GM21526 (cell line): ENCODE measurements at regions not wholly inside any gene's neighbourhood (a gene's known extent, or its start where the extent isn't known, plus 50 kb on each side); places are given as distances from the start of the nearest gene placed in this dataset.

ENCODE experiments used
- ATAC-seq: cut with Tn5 transposase; IDR thresholded peaks from one replicate; pipeline ENCODE4 v1.9.1; 2021; ENCODE audit warnings: moderate library complexity; ENCODE audit not compliant: unreplicated experiment, low FRiP score

- no peak for ATAC-seq
Observed at GRCh38 chr13:111394211-111394922, 73.9 kb downstream of the TEX29 start.

GRCh38 chr13:111395511-111396393 lies 75.3 kb downstream of the TEX29 start:
- no peak for ATAC-seq

- no peak for ATAC-seq
Observed at GRCh38 chr13:111396457-111396856, 76.0 kb downstream of the TEX29 start.

GRCh38 chr13:111397202-111397880 lies 76.9 kb downstream of the TEX29 start:
- ATAC-seq = no peak

- ATAC-seq = no peak
Observed at GRCh38 chr13:111398196-111398595, 77.8 kb downstream of the TEX29 start.

- ATAC-seq = no peak
Observed at GRCh38 chr13:111398715-111399299, 78.4 kb downstream of the TEX29 start.

- ATAC-seq = no peak
Observed at GRCh38 chr13:111399334-111399733, 78.9 kb downstream of the TEX29 start.

- ATAC-seq = no peak
Observed at GRCh38 chr13:111399776-111400538, 79.5 kb downstream of the TEX29 start.

- no peak for ATAC-seq
Observed at GRCh38 chr13:111401151-111401550, 80.7 kb downstream of the TEX29 start.

- no peak for ATAC-seq
Observed at GRCh38 chr13:111401755-111402154, 81.3 kb downstream of the TEX29 start.

- no peak for ATAC-seq
Observed at GRCh38 chr13:111402441-111402840, 82.0 kb downstream of the TEX29 start.

- ATAC-seq = no peak
Observed at GRCh38 chr13:111403266-111403665, 82.8 kb downstream of the TEX29 start.

GRCh38 chr13:111404746-111405145 lies 84.3 kb downstream of the TEX29 start:
- ATAC-seq = no peak

GRCh38 chr13:111406636-111407035 lies 86.2 kb downstream of the TEX29 start:
- no peak for ATAC-seq

GRCh38 chr13:111407381-111408131 lies 87.1 kb downstream of the TEX29 start:
- no peak for ATAC-seq

- ATAC-seq = no peak
Observed at GRCh38 chr13:111409413-111409812, 89.0 kb downstream of the TEX29 start.

GRCh38 chr13:111410232-111411021 lies 90.0 kb downstream of the TEX29 start:
- no peak for ATAC-seq

- no peak for ATAC-seq
Observed at GRCh38 chr13:111411151-111411858, 90.9 kb downstream of the TEX29 start.
